NCI-H2029 treated with DMSO at 0.1 percent for 48 hours (cell line): ENCODE measurements at regions not wholly inside any gene's neighbourhood (a gene's known extent, or its start where the extent isn't known, plus 50 kb on each side); places are given as distances from the start of the nearest gene placed in this dataset.

ENCODE experiments used
- DNase-seq: peaks from one replicate; lab custom pipeline; 2025; lab: John Stamatoyannopoulos, UW

DNA sequence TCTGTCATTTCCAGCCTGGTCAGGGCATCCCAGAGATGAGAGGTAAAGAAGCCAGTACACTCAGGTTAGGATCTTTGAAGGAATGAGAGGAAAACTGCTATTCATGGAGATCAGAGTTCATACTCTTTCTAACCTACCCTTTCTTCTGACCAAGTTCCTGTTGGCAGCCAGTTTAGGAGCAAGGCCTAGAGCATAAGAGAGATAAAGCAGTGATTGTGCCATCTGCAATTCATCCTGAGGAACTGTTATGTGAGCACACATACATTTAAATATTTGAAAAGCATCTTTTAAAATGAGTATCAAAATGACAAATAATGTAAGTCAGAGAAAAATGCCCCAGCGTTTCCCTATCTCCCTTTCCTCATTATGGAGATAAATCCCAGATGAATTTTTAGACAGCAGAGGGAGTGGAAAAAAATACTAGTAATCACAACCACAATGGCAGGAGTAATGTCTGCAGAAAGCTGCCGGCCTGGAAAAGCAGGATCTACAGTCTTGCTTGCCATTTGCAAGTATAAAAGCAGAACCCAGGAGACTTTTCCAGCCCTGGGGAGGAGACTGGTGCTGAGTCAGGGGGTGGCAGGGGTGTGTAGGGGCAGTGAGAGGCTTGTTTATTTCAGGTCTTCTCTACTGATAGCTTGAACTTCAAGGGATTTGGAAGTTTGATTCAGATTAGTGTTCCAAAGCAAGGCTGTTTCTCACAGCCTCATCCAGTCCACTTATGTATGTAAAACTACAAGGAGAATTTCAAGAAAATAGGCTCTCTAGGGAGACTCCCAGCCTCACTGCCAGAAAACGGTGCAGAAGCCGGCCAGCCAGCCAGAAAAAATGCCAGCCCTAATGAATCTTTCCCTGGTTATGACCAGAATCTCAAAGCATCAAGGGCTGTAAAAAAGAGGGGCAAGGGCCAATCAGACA, 1052.4 kb downstream of the TUSC7 start:
- DNase-seq = no peak

DNA sequence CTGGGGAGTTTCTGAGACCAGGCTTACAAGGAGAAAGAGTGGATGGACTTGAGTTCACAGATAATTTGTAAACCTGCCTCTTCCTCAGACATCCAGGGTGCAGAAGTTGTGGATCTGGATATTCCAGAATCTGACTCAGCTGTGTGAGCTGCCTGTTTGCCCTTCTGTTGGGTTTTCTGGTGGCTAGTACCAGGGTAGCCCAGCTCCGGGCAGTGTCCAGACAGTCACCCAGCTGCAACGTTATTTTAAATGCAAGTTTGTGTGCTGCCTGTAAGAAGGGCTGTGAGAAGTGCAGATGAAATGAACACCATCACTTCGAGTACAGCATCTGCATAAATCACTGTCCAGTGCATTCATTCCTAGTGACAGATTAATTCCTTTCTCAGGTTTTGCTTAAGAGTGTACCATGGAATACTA, 1053.0 kb downstream of the TUSC7 start:
- no peak for DNase-seq

DNA sequence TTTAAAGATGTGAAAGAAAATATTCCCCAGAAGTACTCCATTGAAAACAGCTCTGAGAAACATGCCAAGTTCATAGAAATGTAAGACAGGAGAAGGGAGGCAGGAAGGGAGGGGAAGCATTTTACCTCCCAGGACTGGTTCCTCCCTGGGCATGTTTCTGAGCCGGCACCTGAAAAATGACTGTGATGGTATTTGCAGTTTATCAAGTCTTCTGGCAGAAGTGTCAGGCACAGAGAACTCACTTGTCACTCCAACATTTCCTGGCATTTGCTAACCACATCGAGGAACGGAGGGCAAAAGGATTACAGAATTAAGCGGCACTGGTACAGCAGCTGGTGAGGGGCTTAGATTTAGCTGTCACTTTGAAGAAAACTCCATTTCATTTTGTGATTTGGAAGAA, 1054.0 kb downstream of the TUSC7 start:
- no peak for DNase-seq

DNA sequence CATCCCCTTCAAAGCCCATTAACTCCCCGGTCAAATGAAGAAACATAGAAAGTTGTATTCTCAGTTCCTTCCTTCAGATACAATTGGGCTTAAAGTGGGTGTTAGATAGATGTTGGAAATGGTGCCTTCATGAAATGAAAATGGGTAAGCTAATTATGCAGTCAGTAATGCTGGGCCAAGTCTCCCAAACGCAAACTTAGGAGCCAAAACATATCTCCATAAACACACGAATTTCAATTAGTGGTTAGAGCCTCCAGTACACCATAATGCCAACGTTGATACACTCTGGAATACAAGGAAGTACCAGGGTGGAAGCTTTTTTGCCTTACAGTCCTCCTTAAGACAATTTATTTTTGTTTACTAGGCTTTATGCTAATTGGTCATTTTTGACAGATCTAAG, 1059.0 kb downstream of the TUSC7 start:
- DNase-seq = no peak

DNA sequence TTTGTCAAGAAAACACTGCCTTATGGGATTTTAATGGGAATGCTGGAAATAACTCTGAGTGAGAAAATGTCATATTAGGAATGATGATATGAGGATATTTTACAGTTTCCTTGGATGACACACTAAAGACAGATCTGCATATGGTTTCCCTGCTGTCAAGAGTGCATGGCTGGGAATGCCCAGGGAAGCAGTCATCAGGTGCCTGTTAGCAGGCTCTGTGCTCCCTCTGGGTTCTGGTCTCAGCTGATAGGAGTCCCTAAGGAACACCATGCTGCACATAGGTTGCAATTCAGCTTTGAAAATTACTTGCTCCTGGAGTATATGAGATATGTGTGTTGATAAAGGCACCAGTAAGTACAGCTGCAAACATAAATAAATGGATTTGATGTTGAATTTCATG, 1064.6 kb downstream of the TUSC7 start:
- DNase-seq = no peak

DNA sequence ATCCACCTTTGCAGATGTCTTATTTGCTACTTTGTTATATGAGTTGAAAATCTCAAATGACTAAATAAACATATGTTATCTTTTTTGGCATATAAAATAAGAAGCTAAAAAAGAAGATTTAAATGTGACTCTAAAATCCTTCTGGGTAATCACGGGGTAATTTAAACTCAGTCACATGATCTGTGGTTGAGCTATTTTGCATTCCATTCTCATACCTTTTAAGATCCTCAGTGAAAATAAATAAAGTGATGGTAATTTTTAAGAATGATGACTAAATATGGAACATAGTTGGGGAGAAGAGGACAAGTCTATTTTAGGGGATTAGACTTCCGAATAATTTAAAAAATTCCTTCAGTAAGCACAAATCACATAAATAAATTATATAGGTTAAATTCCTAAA, 1076.8 kb downstream of the TUSC7 start:
- DNase-seq = no peak

DNA sequence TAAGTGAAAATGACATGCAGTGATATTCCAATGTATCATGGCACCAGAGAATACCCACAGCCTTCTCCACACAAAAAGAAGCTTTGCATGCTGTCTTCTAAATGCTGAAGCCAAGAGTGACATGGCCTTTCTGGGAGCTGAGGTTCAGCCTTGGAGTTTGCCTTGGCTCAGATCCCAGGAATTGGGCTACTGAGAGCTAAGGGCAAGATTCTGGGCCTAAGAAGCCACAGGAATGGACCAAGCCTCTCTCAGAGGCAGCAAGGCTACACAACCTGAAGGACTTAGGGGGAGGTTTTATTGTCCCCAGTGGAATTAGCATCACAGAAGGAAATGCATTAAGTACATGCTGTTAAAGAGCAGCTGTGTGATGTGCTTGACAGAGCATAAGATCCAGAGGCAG, 1078.5 kb downstream of the TUSC7 start:
- no peak for DNase-seq

DNA sequence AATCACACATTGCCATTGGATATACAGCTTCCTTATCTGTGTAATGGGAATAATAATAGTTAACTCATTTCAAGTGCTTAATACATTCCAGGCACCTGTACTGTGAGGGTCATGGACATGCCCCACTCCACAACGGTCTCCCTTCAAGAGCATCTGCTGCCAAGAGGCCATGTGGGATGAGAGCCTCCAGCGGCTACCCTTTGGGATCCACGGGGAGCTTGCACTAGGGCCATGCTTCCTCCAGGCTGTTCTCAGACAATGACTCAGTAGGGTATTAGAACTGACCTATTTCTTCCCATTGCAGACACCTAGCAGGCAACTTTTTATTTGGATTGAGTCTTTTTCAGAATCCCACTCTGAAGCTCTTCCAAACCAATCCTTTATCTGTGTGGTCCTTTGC, 1078.9 kb downstream of the TUSC7 start:
- DNase-seq = no peak

DNA sequence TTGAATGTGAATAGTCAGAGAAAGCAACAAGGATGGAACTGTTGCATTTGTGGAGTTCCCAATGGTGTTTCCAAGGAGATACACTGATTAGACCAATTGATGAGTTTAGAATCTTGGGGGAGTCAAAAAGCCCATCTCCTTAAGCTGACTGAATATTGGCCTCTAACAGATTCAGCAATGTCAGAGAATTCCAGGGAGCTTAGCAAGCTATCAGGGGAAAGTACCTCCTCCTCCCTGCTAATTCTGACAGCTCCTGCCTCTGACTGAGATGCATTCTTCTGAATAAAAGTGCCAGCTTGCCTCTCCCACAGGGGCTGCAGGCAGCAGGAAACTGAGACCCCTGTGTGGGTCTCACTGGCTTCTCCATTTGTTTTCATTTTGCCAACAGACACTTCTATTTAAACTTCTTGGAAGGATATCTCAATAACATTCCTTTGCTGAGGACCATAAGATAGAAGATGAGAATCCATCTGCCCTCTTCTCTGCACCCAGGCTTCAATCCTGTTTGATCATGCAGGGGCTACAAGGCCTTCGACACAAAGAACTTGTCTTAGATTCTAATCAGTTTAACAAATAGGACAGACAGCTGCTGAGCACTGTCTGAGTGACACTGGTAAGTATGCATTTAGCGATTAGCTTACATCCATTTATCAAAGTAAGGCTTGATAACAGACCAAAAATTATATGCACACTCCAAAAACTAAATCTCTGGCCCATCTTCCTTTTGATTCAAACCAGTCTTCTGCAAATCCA, 1080.8 kb downstream of the TUSC7 start:
- no peak for DNase-seq

DNA sequence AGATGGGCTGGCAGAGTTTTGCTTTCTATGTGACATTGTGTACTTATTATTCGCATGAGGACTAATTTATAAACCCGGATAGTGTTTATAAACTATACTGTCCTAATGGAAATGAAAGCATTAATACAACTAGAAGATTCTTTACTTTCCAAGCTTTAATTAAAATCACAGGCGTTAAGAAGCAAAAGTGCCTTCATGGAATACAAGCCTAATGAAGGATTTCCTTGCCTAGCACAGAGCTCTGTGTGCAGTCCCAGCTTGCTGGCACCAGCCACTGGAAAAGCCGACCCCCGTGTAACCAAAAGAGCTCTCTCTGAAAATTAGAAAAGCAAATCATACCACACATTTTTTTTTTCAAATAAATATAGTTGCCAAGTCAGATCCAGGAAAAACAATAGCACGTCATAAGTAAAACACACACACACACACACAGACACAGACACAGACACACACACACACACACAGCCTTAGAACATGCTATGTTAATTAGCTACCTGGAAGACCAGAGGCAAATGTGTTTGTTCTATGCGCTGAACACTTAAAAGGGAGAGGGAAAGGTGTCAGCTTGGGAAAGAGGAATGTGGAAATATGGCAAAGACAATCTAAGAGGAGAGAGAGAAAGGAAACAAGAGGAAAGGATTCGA, 1084.2 kb downstream of the TUSC7 start:
- no peak for DNase-seq

DNA sequence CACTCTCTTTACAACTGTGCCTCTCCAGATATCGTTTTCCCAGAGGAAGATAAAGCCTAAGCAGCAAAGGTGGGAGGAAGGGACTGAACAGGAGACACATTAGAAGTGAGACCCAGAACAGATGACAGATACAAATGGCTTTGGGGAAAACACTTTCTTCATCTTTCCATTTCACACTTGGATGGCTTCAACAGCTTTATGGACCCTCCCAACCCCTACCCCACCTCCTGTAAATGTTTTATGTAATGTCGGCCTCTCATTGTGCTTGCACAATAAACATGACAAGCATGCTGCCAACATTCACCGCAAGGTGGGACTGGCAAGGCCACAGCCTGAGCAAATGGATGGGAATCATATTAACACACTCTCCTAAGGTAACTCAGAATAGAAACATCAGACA, 1088.6 kb downstream of the TUSC7 start:
- DNase-seq = no peak

DNA sequence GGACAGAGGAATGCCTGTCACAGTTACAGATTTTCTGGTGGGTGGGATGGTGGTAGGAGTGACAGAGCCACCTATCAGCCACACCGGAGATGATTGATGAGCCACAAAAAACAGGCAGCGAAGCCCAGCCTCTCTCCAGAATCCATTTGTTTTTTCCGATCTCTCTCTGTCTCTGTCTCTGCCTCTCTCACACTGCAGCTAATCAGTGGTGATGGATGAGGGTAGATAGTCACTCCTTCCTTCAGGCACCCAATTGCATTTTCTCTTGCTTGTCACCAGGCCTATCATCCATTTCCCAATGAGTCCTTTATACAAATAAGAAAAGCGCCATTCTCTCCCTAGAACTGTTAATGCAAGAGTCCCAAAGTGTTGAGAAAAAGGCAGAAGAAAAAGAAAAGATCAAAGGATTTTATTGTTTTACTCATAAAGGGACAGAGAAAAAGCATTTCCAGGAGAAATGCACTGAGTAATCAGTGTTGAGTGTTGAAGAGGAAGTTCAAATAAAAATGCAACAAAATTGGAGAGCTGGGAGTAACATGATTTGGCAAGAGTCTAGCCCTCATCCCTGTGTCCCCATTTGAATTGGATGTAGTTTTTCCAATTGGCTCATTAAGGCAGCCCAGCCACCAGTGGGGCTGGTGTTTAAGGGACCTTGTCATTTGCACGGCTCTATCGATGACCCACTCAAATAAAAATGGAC, 1089.3 kb downstream of the TUSC7 start:
- DNase-seq = no peak

DNA sequence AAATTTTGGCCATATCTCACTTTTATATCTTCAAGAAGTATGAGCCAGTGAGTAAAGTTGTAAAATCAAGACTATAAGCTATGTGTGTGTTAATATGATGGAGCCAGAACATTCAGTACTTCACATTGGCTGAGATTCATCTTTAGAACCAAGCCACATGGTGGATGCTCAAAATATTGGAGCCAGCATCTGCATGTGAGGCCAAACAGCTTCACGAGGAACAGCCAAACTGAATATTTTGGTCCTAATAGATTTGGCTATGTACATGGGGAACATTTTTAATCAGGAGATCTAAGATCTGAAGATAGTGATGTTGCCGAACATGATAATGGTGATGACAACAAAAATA, 1089.8 kb downstream of the TUSC7 start:
- DNase-seq = no peak

DNA sequence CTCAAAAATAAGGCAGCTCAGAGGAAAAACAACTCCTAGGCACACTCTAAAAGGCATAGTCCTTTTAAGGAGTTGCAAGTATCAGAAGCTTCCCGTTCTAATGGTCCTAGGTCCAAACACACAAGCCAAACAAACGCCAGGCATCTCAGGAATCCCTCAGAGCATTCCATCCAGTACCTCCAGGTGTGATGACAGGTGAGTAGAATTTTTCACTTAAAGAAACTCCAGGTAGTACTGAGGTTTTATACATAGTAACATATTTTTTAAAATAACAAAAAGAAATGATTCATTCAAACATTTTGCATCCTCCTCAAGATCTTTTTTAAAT, 1092.3 kb downstream of the TUSC7 start:
- DNase-seq = no peak

DNA sequence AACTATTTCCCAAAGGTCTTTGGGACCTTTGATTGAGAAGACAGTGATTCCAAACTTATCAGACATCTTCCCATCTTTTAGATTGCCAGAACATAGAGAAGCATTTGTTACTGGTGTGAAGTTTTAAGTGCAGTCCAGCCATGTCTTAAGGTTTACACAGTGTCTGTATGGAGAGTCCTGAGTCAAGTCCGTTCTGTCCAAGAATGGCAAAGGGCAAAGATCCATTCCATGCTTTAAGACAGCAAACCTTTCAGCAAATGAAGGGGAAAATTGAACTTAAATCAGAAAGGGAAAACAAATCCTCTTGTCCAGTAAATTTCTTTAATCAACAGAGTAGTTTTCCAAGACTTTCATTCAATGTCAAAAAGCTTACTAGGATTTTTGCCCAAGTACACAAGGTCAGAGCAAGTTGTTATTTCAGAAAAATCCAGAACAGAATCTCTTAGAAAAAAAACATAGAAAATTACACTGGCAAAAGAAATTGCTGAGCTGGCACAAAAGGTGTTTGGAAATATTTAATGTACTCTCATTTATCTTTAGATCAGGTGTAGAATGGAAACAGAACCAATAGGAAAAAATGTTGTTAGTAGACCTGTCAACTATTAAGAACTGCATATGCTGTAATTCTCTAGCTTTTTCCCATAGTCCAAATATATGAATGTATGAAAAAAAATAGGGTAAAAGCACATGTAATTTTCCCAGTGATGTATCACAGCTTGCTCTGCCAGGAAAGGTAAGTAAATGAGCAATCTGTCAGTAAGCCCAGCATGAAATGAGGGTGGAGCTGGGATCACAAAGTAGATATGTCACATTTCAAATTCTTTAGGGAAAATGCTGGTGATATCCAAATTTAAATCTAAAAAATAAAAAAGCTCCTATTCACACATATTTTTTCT, 1099.9 kb downstream of the TUSC7 start:
- no peak for DNase-seq

DNA sequence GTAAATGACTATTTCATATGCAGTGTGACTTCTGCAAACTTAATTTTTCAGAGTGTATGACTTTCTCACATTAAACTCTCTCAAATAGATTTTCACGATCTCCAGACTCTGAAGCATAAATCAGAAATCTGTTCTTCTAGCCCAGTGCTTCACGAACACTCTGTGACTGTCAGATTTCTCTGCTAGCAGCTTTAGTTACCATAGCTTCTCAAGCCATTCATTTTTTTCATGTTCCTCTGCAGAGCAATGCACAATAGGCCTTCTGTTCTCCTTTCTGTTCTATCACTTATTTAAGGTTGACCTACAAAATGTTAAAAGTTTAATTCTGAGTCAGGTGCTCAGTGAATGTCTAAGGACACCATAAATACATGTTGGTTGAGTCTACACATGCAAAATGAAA, 1102.2 kb downstream of the TUSC7 start:
- DNase-seq = no peak

DNA sequence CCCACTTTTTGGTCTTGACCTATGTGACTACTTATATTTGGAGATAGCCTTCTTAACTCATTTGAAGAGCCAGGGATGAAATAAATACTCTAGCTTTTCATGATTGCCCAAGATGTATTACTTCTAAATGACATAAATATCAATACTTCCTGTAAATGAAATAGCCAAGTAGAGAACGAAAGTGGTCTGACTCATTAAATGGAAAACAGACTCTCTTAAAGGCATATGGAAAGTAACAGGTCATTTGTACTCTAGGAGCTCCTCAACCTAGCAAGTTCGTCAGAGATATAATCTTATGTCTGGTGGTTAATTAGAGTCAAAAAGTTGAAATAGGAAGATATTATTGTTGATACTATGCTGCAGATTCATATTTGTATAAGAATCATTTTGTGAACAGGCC, 1105.4 kb downstream of the TUSC7 start:
- DNase-seq = no peak

DNA sequence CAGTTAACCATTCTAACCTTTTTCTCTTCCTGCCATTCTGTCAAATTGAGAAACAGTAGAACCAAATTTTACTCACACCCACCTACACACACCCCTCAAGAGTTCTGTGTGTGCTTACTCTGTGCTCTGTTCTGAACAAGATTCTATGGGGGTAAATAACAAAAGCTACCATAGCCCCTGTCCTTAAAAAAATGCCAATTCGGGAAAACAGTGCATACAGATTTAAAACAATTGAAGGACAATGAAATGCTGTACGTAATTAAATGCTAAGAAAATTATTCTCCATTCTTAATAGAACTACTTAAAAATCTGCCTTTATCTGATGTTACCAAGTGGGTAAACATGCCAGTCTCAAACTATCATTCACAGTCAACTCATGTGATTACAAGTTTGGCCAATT, 1107.5 kb downstream of the TUSC7 start:
- no peak for DNase-seq

DNA sequence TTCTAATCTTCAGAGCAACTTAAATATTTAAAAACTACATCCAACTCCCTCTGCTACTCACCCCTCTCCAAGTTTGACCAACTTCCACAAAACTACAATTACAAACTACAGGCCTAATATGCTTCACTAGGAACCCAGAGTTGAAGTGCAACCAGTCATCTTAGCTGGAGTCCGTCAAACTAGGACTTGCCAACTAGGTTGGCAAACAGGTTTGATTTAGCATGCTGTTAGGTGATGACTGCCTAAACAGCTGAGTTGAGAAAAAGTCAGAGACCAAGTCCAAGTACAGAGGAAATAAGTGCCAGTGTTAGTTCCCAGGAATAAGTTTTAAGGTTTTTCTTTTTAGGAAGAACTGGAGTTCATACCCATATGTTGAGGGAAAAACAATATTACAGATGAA, 1109.0 kb downstream of the TUSC7 start:
- no peak for DNase-seq

DNA sequence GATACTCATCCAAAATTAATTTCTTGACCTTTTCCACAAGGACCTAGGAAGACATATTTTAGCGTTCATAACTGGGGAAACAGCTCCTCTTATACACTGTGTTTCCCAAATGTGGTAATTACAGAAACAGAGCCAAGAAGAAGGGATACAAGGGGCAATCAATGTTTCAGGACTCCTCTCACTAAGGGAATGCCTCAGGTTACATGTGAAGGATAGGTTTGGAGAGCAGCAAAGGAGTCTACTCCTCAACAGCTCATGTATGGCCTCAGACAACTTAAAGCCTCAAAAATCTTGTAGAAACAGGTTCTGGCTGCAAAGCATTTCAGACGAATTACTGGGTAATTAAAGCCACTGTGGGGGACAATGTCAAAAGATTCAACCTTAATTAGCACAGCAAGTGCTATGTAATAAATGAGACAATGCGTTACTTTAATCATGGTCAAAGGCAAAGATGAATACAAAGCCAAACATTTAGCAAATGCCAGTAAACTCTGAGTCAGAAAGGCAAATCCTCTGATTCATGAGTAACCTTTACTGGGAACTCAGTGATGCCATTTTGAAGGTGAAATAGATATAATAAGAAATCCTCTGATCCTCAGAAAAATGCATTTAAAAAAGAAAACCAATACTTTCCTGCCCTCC, 1111.2 kb downstream of the TUSC7 start:
- DNase-seq = no peak

DNA sequence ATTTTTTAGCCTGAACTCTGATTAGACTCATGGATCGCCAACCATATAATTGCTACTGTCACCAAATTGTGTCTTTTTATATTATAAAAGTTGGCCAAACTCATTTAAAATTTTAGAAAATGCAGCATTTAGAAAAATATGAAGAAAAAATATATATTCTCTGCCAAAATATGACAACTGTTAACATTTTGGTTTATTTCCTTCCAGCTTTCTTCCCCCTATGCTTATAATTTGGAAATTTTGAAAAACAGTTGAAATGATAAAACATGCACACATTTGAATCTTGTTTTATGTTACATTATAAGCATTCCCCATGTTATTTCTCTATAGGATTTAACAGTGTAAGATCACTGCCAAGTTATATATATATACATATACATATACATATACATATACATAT, 1112.8 kb downstream of the TUSC7 start:
- DNase-seq = no peak
